ENCODE measurements at regions not wholly inside any gene's neighbourhood (a gene's known extent, or its start where the extent isn't known, plus 50 kb on each side); places are given as distances from the start of the nearest gene placed in this dataset.
"Not testable (repeated sequence)": the region's sequence is repeated elsewhere in the genome, so short reads cannot be mapped to it uniquely, and the experiment has no call there.

- TF ChIP-seq, protein P1, sequence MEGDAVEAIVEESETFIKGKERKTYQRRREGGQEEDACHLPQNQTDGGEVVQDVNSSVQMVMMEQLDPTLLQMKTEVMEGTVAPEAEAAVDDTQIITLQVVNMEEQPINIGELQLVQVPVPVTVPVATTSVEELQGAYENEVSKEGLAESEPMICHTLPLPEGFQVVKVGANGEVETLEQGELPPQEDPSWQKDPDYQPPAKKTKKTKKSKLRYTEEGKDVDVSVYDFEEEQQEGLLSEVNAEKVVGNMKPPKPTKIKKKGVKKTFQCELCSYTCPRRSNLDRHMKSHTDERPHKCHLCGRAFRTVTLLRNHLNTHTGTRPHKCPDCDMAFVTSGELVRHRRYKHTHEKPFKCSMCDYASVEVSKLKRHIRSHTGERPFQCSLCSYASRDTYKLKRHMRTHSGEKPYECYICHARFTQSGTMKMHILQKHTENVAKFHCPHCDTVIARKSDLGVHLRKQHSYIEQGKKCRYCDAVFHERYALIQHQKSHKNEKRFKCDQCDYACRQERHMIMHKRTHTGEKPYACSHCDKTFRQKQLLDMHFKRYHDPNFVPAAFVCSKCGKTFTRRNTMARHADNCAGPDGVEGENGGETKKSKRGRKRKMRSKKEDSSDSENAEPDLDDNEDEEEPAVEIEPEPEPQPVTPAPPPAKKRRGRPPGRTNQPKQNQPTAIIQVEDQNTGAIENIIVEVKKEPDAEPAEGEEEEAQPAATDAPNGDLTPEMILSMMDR (conservative IDR thresholded peaks at IDR 0.05 in 1 of 2, IDR thresholded peaks at IDR 0.05 in 1 of 2; ENCODE audit: extremely low read depth in 1 of 2, insufficient read depth in 1 of 2, low read depth in 1 of 2, low read length in 2 of 2): not testable (repeated sequence)
- not testable (repeated sequence) for TF ChIP-seq EZH2 (IDR thresholded peaks at IDR 0.05; ENCODE audit: borderline replicate concordance, low read length)
Observed at GRCh38 chr17:45576527-45577307, 86.2 kb upstream of the PLEKHM1 start.

Data from mammary epithelial cell (primary cell).